Neutrophil (primary cell): ENCODE measurements at regions not wholly inside any gene's neighbourhood (a gene's known extent, or its start where the extent isn't known, plus 50 kb on each side); places are given as distances from the start of the nearest gene placed in this dataset.

Source experiments
- H3K27ac ChIP-seq: fragments of 200-600 bp; sonication (generic); 2 replicates; pipeline ENCODE4 v1.5.1; 2016; ENCODE audit warnings: mild to moderate bottlenecking, moderate library complexity
- H3K27me3 ChIP-seq: fragments of 200-600 bp; sonication (generic); 2 replicates; pipeline ENCODE4 v1.6.0; 2016; ENCODE audit warnings: mild to moderate bottlenecking
- H3K36me3 ChIP-seq: fragments of 200-600 bp; sonication (generic); 2 replicates; pipeline ENCODE4 v1.5.1; 2017
- H3K4me1 ChIP-seq, 2 experiments: fragments of 200-600 bp in 1 of 2; sonication (generic) in 1 of 2; 1 replicate in 1 of 2; 2 replicates in 1 of 2; pipeline versions ENCODE4 v1.5.1 to v1.6.1; 2013 to 2016; ENCODE audit warnings: low read depth in 1 of 2, low read length in 1 of 2, mild to moderate bottlenecking in 1 of 2, moderate library complexity in 1 of 2; ENCODE audit not compliant: control insufficient read depth in 1 of 2, insufficient read depth in 1 of 2
- H3K4me3 ChIP-seq, 2 experiments: fragments of 200-600 bp in 1 of 2; sonication (generic) in 1 of 2; 1 replicate in 1 of 2; 2 replicates in 1 of 2; pipeline ENCODE4 v1.5.1; 2013 to 2016; ENCODE audit warnings: low read depth in 1 of 2, low read length in 1 of 2, mild to moderate bottlenecking in 1 of 2, moderate library complexity in 1 of 2
- H3K9me3 ChIP-seq: fragments of 200-600 bp; sonication (generic); 2 replicates; pipeline ENCODE4 v1.5.1; 2016
- TF ChIP-seq, protein P1 (sequence below): fragments of 200-600 bp; sonication (generic); IDR thresholded peaks from 2 replicates; pipeline ENCODE4 v1.5.1; 2016; ENCODE audit warnings: antibody characterized with exemption

DNA sequence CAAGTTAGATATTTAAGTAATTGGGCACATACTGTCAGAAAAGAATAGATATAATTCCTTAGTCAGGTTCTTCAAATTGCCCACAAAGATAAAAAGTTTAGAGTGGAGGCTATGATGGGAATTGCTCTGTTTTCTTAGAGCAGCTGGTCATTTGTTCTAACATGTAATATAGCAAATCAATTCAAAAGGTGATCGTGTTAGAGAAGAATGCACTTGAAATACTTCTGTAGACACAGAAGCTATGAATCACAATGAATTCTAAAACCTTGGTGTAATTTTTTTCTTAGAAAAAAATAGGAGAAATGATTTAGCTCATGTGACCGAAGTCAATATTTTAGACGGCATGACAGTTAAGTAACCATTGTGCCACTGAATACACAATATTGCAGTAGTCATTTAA, 918.1 kb upstream of the LRATD1 start:
- H3K4me3 ChIP-seq: no peak overlapping the region
- H3K27me3 ChIP-seq: no peaks in the 10 kb centered on the region
- no peaks in the 10 kb centered on the region for H3K36me3 ChIP-seq
- no peaks in the 10 kb centered on the region for H3K9me3 ChIP-seq
- TF ChIP-seq, protein P1, sequence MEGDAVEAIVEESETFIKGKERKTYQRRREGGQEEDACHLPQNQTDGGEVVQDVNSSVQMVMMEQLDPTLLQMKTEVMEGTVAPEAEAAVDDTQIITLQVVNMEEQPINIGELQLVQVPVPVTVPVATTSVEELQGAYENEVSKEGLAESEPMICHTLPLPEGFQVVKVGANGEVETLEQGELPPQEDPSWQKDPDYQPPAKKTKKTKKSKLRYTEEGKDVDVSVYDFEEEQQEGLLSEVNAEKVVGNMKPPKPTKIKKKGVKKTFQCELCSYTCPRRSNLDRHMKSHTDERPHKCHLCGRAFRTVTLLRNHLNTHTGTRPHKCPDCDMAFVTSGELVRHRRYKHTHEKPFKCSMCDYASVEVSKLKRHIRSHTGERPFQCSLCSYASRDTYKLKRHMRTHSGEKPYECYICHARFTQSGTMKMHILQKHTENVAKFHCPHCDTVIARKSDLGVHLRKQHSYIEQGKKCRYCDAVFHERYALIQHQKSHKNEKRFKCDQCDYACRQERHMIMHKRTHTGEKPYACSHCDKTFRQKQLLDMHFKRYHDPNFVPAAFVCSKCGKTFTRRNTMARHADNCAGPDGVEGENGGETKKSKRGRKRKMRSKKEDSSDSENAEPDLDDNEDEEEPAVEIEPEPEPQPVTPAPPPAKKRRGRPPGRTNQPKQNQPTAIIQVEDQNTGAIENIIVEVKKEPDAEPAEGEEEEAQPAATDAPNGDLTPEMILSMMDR: no peak
- H3K27ac ChIP-seq: no peak overlapping the region
- no peaks in the 10 kb centered on the region for H3K4me1 ChIP-seq

DNA sequence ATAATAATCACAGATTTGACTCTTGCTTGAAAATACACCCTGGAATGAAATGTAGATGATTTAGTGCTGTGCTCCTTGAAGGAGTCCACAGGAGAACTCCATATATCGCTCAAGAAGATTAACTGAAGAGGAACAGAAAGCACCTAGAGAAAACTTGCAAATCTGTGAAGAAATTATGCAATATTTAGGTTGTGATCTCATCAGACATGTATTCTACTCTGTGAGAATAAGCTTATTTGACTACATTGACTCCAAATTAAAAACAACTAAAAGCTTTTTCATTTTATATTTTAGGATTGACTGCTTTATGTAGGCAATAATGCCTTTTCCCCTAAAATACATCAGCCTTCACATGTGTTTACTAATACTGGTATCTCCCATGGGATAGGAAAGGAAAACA, 906.6 kb upstream of the LRATD1 start:
- H3K36me3 ChIP-seq: no peaks in the 10 kb centered on the region
- no peaks in the 10 kb centered on the region for H3K27me3 ChIP-seq
- no peaks in the 10 kb centered on the region for H3K4me1 ChIP-seq
- no peaks in the 10 kb centered on the region for H3K9me3 ChIP-seq
- no peak overlapping the region for H3K27ac ChIP-seq
- TF ChIP-seq, protein P1: no peak
- no peak overlapping the region for H3K4me3 ChIP-seq

DNA sequence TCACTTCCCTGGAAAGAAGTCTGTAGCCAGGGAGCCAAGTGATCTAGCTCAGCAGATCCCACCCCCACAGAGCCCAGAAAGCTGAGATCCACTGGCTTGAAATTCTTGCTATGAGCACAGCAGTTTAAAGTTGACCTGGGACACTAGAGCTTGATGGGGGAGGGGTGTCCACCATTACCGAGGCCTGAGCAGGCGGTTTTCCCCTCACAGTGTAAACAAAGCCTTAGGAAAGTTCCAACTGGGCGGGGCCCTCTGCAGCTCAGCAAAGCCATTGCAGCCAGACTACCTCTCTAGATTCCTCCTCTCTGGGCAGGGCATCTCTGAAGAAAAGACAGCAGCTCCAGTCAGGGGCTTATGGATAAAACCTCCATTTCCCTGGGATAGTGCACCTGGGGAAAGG, 887.2 kb upstream of the LRATD1 start:
- no peak overlapping the region for H3K27ac ChIP-seq
- H3K4me3 ChIP-seq: no peak overlapping the region
- no peaks in the 10 kb centered on the region for H3K4me1 ChIP-seq
- no peaks in the 10 kb centered on the region for H3K36me3 ChIP-seq
- H3K9me3 ChIP-seq: no peaks in the 10 kb centered on the region
- TF ChIP-seq, protein P1: no peak
- H3K27me3 ChIP-seq: no peaks in the 10 kb centered on the region

DNA sequence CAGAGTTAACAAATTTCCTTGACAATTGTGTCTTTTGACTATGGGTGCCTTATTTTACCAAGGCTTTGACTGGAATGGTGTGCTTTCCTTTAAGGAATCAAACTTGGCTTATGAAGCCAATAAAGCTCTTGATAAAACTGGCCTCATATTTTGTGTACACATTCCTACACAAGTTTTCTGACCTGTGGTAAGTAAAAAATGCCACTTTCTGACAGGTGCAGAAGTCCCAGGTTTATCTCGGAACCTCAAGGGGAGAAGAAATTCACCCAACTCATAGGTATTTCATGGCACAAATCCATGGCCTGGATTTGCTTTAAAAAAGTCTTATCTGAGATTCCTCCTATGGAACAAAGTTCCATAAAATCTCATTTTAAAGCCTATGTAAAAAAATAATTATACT, 880.6 kb upstream of the LRATD1 start:
- Histone ChIP-seq H3K4me1 (no peaks in the 10 kb centered on the region), H3K36me3 (no peaks in the 10 kb centered on the region), H3K27me3 (no peaks in the 10 kb centered on the region), H3K27ac (no peak overlapping the region), H3K9me3 (no peaks in the 10 kb centered on the region), H3K4me3 (no peak overlapping the region)
- TF ChIP-seq, protein P1: no peak

DNA sequence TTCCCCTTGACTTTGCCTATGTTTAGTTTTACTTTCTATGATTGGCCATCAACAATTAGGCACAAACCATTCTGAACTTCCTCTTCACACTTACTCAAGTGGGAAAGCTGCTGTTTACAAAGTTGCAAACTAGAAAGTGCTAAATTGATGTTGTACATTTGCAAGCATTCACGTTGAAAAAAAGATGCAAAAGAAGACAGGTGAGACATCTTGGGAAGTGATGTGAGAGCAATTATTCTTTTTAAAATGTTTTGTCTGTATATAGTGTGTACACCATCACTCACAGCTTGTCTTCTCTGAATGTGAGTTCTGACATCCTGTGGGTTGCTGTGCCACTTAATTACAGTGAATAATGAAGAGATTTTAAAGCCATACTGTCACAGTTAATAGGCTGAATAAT, 874.1 kb upstream of the LRATD1 start:
- Histone ChIP-seq H3K4me3 (no peak overlapping the region), H3K27me3 (no peaks in the 10 kb centered on the region), H3K36me3 (no peaks in the 10 kb centered on the region), H3K27ac (no peak overlapping the region), H3K4me1 (no peaks in the 10 kb centered on the region), H3K9me3 (no peaks in the 10 kb centered on the region)
- TF ChIP-seq, protein P1: no peak

DNA sequence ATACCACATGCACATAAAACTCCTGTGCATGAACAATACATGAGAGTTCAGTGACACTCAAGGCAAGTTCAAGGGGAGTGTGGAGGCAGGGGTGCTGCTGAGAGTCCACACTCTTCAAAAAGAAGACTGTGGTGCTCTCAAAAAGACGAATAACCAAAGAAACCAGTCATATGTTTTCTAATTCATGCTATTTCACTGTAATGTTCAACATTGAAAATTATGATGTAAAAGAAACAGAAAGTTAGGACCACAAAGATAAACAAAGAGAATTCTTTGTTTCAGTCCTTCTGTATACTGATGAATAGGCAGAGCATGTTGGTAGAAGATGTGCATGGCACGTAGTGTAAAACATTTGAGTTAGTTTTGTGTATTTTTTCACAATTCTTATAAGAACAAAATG, 864.2 kb upstream of the LRATD1 start:
- H3K4me1 ChIP-seq: no peaks in the 10 kb centered on the region
- no peaks in the 10 kb centered on the region for H3K9me3 ChIP-seq
- no peaks in the 10 kb centered on the region for H3K27me3 ChIP-seq
- TF ChIP-seq, protein P1: no peak
- no peak overlapping the region for H3K4me3 ChIP-seq
- no peaks in the 10 kb centered on the region for H3K36me3 ChIP-seq
- no peak overlapping the region for H3K27ac ChIP-seq
